Heart left ventricle (tissue), 16 donors: ENCODE measurements at regions not wholly inside any gene's neighbourhood (a gene's known extent, or its start where the extent isn't known, plus 50 kb on each side); places are given as distances from the start of the nearest gene placed in this dataset.

Experiments used
- ATAC-seq, 4 donors: fragments of 200-7000 bp; cut with Tn5 transposase; one replicate each; pipeline ENCODE4 v1.9.1; 2020 to 2022; ENCODE audit warnings: moderate library complexity in 4 of 4, mild to moderate bottlenecking in 3 of 4, moderate number of reproducible peaks in 1 of 4
- DNase-seq, 5 donors: peaks; one replicate each; pipeline ENCODE4 v3.0.0-alpha.2; 2020
- H3K27ac ChIP-seq, 12 donors: fragments of 200-600 bp; sonication (generic) in 4 of 12; one replicate each; pipeline versions ENCODE4 v1.5.0 to v1.8.0; 2016 to 2022; ENCODE audit warnings: mild to moderate bottlenecking in 2 of 12
- H3K27me3 ChIP-seq, 9 donors: fragments of 200-600 bp; sonication (generic) in 2 of 9; one replicate each; pipeline versions ENCODE4 v1.5.1 to v1.8.0; 2016 to 2022; ENCODE audit warnings: mild to moderate bottlenecking in 3 of 9
- H3K36me3 ChIP-seq, 9 donors: fragments of 200-600 bp; sonication (generic) in 2 of 9; one replicate each; pipeline versions ENCODE4 v1.5.0 to v1.8.0; 2018 to 2022; ENCODE audit warnings: mild to moderate bottlenecking in 2 of 9
- H3K4me1 ChIP-seq, 12 donors: fragments of 200-600 bp; sonication (generic) in 4 of 12; one replicate each; pipeline versions ENCODE4 v1.5.0 to v1.8.0; 2016 to 2022; ENCODE audit warnings: mild to moderate bottlenecking in 3 of 12
- H3K4me3 ChIP-seq, 12 donors: fragments of 200-600 bp; sonication (generic) in 4 of 12; one replicate each; pipeline versions ENCODE4 v1.5.0 to v1.8.0; 2017 to 2022; ENCODE audit warnings: mild to moderate bottlenecking in 9 of 12, moderate library complexity in 4 of 12
- H3K9me3 ChIP-seq, 12 donors: fragments of 200-600 bp; sonication (generic) in 4 of 12; one replicate each; pipeline versions ENCODE4 v1.5.0 to v1.8.0; 2016 to 2022; ENCODE audit warnings: mild to moderate bottlenecking in 1 of 12
- CTCF ChIP-seq, 12 donors: fragments of 200-600 bp; sonication (generic) in 4 of 12; IDR thresholded peaks; one replicate each; pipeline versions ENCODE4 v1.5.0 to v1.8.0; 2018 to 2022; ENCODE audit warnings: antibody characterized with exemption in 12 of 12, mild to moderate bottlenecking in 5 of 12
- POLR2A ChIP-seq, 2 donors: fragments of 450-650 bp; IDR thresholded peaks; one replicate each; pipeline ENCODE4 v1.6.1; 2017; ENCODE audit warnings: antibody characterized with exemption in 2 of 2, mild to moderate bottlenecking in 2 of 2, moderate library complexity in 2 of 2
- WGBS, 4 donors: extraction: QIAGEN DNeasy Blood & Tissue Kit in 2 of 4; methylation state at CpG; one replicate each; pipeline versions ENCODE4 v1.1.5 to v1.1.7; 2013 to 2018; 5-methylcytosine and 5-hydroxymethylcytosine counted together
- intact Hi-C, 10 donors: fragments of 100-400 bp; cut with DNase I; formaldehyde crosslinking; loops; one replicate each; pipeline versions ENCODE4 v1.11.1 to v1.14.2; 2022
- donor health status: ischemic (EF 13 %, LVEDD 7.1; RV severe dilation, severe dysfunction).
- donor health status: healthy with polysubstance abuse.
- donor health status: DM: no; HTN: yes; CAD: no.
- donor health status: DM: no; HTN: no; CAD: no.
- donor health status: ischemic (EF 25% LVEDD 6.9; RV normal size, moderate dysfunction).
- donor health status: ischemic (EF 25% LVEDD 5.7; RV mildly dilated, moderate dysfunction).
- donor health status: healthy.
- donor health status: DM: yes; HTN: yes; CAD: no.
- donor health status: ischemic (EF 35%, LVEDD 5.7; RV mildly dilated, moderate dysfunction).
- donor health status: nonischemic (EF 11% LVEDD 7.7; RV severe dilation, severe dysfunction).
- donor health status: DM: yes; HTN: yes; CAD: no.
- donor health status: PGD.
- donor health status: ischemic (EF 29% LVEDD 5.4; RV normal size, mild dysfunction).
- donor health status: nonischemic (EF 23%, LVEDD 6.1; RV moderate dilation, normal function).

GRCh38 chr1:81571946-81572345 is 228.8 kb upstream of the ADGRL2 start:
- DNase-seq (no peak), ATAC-seq (no peak)
- intact Hi-C loops = loop anchor here in 2 of 10 donors (10.0 kb wide), 2 partner anchors 157 to 257 kb away; no protein-coding TSS in a partner anchor
- Histone ChIP-seq H3K4me3 (no peak overlapping the region), H3K9me3 (no peaks in the 10 kb centered on the region), H3K27ac (no peak overlapping the region), H3K27me3 (no peaks in the 10 kb centered on the region), H3K36me3 (no peaks in the 10 kb centered on the region), H3K4me1 (peaks cover 0 to 30% (median 14%) of the 10 kb centered on the region in 12 donors)
- WGBS, 4 donors = 54 to 71% (median 67%) methylated on average over 1 of the region's 1 CpG
- TF ChIP-seq POLR2A (IDR thresholded peaks at IDR 0.05) = no peak
- TF ChIP-seq CTCF (IDR thresholded peaks at IDR 0.05) = no peak

GRCh38 chr1:81569761-81570160 is 231.0 kb upstream of the ADGRL2 start:
- Histone ChIP-seq H3K36me3 (no peaks in the 10 kb centered on the region), H3K4me1 (peaks cover 0 to 29% (median 12%) of the 10 kb centered on the region in 12 donors), H3K4me3 (no peak overlapping the region), H3K9me3 (no peaks in the 10 kb centered on the region), H3K27ac (no peak overlapping the region), H3K27me3 (no peaks in the 10 kb centered on the region)
- 93 to 97% (median 94%) methylated on average over 1 of the region's 1 CpG for WGBS, 4 donors
- intact Hi-C loops = loop anchor here in 3 of 10 donors (10.0 kb wide), 3 partner anchors 155 to 255 kb away; no protein-coding TSS in a partner anchor
- no peak for ATAC-seq
- DNase-seq = no peak
- TF ChIP-seq CTCF (IDR thresholded peaks at IDR 0.05) (no peak), POLR2A (IDR thresholded peaks at IDR 0.05) (no peak)

- intact Hi-C loops = loop anchor here in 1 of 10 donors (10.0 kb wide), 1 partner anchor 191 kb away; no protein-coding TSS in a partner anchor
- TF ChIP-seq CTCF (IDR thresholded peaks at IDR 0.05) = no peak
- no peak for TF ChIP-seq POLR2A (IDR thresholded peaks at IDR 0.05)
- DNase-seq = no peak
- H3K4me3 ChIP-seq = no peak overlapping the region
- no peaks in the 10 kb centered on the region for H3K27me3 ChIP-seq
- H3K9me3 ChIP-seq = no peaks in the 10 kb centered on the region
- no peaks in the 10 kb centered on the region for H3K4me1 ChIP-seq
- no peak overlapping the region for H3K27ac ChIP-seq
- no peaks in the 10 kb centered on the region for H3K36me3 ChIP-seq
- ATAC-seq = no peak
Observed at GRCh38 chr1:81563632-81564031, 237.1 kb upstream of the ADGRL2 start.

- Histone ChIP-seq H3K27me3 (no peaks in the 10 kb centered on the region), H3K9me3 (no peaks in the 10 kb centered on the region), H3K27ac (no peak overlapping the region), H3K4me1 (no peaks in the 10 kb centered on the region), H3K4me3 (no peak overlapping the region), H3K36me3 (no peaks in the 10 kb centered on the region)
- intact Hi-C loops = loop anchor here in 1 of 10 donors (10.0 kb wide), 1 partner anchor 192 kb away; no protein-coding TSS in a partner anchor
- TF ChIP-seq CTCF (IDR thresholded peaks at IDR 0.05) = no peak
- TF ChIP-seq POLR2A (IDR thresholded peaks at IDR 0.05) = no peak
- no peak for ATAC-seq
- 63 to 70% (median 68%) methylated on average over 3 of the region's 3 CpGs for WGBS, 4 donors
- DNase-seq = no peak
Observed at GRCh38 chr1:81562934-81563333, 237.8 kb upstream of the ADGRL2 start.
